GM19239 (cell line): ENCODE measurements at regions not wholly inside any gene's neighbourhood (a gene's known extent, or its start where the extent isn't known, plus 50 kb on each side); places are given as distances from the start of the nearest gene placed in this dataset.

ENCODE experiments used
- DNase-seq: peaks from one replicate; pipeline ENCODE4 v3.0.0; 2011; ENCODE audit warnings: low spot score; ENCODE audit not compliant: insufficient read length
- FAIRE-seq: peaks from 2 replicates; lab custom pipeline; 2011; peaks lifted over from hg19 to GRCh38; lab: Jason Lieb, UNC

DNA sequence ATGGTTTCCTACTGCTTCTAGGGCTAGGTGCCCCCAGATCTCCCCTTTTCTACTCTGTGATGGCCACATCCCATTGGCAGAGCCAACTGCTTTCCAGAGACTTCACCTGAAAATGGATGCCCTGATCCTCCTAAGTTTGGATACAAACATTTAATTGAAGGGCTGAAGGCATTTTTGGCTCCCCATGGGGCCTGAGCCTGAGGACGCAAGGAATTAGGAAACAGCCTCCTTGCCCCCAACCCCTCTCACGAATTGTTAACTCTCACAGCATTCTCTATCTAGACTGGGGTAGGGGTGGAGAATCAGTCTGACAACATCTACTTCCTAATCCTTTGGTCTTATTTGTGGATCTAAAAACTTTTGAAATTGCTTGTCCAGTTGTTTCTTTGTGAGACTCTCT lies 108.5 kb upstream of the KCNK2 start:
- no peak for DNase-seq
- no peak for FAIRE-seq

DNA sequence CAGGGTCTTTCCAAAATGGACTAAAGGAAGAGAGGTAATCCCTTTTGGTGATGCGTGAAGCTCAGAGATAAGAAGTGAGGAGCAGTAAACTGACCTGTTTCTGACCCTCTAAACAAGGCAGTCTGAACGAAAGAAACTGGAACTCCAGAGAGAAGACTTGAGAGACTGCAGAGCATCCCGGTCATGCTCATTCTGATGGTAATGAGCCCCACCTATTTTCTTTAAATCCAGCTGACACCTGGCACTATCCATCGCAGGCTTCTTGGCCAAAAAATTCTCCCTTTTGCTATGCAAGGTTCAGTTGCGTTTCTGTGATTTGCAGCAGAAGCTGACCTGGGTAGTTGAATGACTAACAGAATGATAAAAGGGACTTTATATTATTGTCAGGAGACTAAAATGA lies 105.9 kb upstream of the KCNK2 start:
- no peak for DNase-seq
- no peak for FAIRE-seq

DNA sequence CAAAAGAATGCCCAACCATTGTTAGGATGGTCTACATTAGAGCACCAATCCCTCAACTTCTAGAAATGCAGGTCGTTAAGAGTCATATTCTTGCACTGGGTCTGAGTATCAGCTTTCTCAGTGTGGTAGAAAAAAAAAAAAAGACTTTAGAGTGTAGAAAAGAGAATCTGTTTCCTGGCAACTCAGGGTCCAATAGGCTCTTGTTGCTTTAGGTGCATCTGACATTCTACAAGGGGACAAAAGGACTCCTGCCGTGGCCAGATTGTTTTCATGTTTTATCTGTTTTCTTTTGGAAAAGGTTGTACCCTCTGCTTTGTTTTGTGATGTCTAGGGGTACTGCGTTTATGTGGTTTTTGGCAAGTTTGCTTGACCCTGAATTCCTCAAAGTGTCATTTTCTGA lies 105.4 kb upstream of the KCNK2 start:
- no peak for FAIRE-seq

DNA sequence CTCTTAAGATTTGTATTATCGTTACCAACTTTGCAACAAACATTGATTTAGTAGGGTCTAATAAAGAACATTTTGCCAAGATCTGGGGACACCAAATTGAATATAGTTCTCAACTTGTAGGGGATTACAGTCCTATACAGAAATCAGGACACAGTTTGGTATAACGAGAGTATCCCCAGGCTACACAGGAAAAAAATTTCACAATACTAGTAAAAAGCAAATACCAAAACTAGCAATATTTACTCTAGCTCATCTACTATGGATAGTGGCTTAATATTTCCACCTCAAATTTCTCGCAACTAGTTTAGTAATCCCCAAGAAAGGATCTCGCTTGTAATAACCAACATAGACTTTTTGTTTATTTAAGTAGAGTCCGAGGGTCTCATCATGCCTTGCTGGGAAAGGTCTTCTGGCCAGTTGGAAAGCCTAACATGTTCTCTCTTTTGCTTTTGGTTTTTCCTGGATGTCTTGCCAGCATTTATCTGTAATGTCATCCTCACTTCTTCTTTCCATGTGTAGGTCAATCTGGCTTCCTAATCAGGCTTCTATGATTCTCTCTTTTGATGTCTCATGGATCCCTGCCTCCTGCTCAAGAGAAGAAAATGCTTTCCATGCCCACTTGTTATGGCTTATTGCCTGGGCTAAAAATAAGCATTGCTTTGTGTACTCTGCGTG lies 104.7 kb upstream of the KCNK2 start:
- no peak for FAIRE-seq

More for the DNA sequence above, 105.4 kb upstream of the KCNK2 start:
- DNase-seq: no peak

DNA sequence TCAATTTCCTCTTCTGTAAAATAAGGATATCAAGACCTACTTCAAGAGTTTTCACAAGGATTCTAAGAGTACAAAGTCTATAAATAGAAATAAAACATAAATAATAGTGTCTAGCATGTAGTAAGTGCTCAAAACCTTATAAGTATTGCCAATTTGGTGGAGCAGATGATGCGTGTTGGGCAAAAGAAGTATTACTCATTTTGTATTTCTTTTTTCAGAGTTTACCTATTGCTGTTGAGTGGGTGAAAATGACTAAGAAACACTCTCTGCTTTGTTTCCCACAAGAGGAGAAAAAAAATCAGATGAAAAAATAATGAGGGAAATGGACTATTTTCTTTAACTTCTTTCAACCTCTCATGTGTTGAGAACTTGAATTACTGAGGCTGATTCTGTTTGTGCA lies 103.3 kb upstream of the KCNK2 start:
- DNase-seq: no peak
- no peak for FAIRE-seq

More for the DNA sequence above, 104.7 kb upstream of the KCNK2 start:
- no peak for DNase-seq

DNA sequence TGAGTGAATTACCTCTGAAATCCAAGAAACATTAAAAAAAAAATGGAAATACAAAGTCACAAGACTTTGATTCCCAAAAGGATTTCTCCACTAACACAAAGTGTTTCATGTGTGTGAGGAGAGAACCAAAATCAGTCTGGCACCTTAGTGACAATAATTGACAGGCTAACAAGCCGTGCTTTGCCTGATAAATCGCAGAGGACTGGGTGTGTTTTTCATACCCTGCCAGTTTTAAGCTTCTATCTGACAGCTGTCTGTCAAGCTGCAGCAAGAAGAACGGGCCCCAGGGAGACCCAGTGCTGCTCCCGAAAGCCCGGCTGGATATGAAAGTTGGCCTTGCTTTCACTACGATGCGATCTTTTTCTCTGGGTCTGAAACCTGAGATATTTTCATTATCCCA lies 101.6 kb upstream of the KCNK2 start:
- DNase-seq (no peak), FAIRE-seq (no peak)

DNA sequence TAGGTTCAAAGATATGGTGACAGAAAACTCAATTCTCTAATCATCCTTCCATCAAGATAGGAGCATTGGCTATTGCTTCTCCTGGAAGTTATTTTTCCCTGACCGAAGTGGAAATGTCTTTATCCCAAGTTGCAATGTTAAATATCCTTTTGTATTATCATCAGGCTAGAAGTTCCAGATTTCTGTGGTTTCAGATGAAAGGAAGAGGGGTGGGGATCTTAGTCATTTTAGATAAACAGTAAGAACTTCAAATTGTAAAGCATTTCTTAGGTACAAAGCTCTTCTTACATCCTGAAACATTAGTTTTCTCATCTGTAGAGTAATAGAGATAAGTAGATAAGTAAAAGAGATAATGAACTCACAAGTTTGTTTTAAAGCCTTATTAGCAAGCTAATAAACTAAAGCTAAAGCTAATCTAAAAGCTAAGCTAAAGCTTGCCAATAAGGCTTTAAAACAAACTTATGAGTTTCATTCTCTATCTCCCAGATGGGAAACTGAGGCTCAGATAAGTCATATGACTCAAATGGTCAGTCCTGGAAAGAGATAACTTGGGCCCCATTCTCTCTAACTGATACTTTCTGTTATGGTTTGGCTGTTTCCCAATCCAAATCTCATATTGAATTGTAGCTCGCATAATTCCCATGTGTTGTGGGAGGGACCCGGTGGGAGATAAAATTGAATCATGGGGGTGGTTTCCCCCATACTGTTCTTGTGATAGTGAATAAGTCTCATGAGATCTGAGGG lies 99.2 kb upstream of the KCNK2 start:
- DNase-seq: no peak
- FAIRE-seq: no peak

DNA sequence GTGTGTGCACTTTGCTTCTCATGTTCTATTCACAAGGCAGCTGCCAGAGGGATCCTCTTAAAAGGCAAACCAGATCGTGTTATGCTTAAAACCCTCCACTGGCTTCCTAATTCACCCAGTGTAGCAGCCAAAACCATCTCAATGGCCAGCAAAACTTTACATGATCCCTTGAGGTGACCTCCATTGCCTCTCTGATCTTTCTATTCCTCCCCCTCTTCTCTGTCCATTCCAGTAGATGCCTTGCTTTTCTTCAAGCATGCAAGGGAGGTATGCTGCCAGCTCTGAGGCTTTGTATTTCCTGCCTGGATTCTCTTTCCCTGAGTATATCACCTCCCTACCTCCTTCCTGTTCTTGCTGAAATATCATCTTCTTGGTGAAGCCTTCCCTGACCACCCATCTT lies 93.2 kb upstream of the KCNK2 start:
- DNase-seq (no peak), FAIRE-seq (no peak)

DNA sequence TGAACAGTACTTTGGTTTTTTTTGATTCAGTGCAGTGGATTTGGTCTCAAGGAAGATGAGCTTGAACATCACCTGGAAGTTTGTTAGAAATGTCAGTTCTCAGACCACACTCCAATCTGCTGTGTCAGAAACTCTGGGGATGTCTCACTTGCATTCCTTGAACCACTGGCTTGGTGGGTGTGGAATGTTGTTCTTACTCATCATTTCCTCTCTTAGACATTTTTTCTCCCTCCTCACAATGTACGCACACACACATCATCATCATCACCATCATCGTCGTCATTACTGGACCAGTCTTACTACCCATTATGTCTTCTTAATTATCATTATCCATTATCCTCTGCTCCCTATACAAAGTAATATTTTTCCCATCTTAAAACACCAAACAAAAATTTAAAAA lies 91.9 kb upstream of the KCNK2 start:
- DNase-seq: no peak
- FAIRE-seq: no peak

DNA sequence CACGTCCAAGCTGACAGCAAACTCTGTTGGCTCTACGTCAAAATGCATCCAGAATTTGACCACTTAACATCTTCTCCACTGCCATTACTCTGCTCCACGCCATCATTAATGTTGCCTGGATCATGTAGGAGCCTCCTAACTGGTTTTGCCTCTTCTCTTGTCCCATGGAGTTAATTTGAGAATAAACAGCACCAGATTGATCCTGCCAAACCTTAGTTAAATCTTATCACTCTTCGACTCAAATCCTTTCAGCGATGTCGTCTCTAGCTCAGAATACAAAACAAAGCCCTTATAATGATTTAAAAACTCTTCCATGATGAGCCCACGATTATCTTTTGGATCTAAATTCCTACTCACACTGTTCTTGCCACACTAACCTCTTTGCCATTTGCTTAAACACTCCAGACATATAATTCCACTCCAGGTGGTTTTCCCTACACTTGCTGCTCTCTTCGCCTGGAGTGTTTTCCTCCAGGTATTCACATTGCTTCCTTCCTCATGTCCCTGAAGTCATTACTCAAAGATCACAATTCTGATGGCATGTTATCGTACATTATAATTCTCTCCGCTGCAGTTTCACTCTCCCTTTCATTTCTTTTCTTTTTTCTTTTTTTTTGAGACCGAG lies 90.7 kb upstream of the KCNK2 start:
- no peak for FAIRE-seq
- no peak for DNase-seq

DNA sequence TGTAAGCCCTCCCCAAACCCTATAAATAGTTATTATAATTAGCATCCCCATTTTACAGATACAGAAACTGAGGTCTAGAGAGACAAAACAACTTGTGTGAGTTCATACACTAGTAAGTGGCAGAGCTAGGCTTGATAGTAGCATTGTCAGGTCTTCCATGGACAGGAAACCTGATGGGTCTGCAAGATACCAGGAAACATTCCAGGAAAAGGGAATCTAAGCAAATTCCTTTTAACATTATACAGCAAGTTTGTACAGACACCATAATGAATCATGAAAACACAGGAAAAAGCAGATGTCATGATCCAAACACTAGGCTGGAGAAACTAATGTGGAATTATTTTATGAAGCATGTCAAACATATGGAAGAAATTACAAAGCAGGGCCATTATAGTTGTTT lies 89.1 kb upstream of the KCNK2 start:
- DNase-seq (no peak), FAIRE-seq (no peak)

DNA sequence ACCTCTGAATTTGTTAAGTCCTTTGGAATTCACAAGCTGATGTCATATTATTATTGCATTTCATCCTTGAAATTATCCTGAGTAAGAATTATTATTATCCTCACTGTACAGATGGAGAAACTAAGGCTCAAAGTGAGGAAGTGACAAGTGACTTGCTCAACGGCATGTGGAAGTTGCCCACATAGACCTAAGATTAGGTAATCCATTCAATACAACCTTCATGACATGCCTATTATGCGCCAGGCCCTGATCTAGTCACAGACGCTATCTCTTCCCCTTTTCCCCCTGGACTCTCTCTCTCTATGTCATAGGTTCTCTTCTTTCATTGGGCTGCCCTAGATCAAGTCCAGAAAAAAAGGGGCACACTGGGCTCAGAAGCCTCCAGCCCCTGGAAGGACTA lies 84.9 kb upstream of the KCNK2 start:
- DNase-seq: no peak
- FAIRE-seq: no peak

DNA sequence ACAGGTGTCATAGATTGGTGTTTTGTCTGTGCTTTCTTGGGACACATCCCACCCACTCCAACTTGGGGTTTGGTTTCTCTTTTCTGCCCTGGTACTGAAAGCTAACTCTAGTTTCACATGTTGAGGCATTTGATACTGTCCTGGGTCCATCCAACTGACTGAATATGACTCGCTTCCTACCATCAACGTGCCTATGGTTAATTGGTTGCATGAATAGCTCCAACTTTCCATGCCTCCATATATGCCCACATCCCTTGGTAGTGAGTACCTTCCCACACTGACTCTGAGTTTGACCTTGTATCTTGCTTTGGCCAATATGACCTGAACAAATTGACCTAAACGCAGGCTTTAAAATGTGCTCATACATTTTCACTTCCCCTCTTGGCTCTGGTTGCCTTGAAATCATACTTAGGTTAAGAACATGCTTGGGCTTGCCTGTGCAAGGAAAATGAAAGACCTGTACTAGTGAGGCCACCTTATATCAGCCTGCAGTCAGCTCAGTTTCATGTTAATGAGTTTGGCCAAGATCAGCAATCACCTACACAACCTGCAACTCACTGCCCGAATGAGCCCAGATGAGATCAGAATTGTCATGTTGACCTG lies 81.0 kb upstream of the KCNK2 start:
- DNase-seq: peak; percentile 2
- FAIRE-seq: no peak

DNA sequence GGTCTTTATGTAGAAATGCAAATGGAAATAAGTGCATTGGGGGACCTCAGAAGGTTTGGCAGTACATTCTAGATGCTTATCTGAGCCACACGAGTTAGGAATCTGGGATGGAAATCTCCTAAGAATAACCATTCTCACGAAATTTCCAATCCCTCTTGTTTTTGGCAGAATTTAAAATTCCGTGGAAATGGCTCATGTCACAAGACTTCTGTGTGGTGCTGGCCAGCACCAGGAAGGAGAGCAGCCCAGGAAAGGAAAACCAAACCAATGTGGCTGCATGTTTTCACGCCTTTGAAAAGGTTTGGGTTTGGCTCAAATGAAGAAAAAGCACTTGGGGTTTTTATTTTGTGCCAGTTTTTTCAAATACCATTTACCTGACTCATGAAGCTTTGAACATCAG lies 80.1 kb upstream of the KCNK2 start:
- DNase-seq: no peak

DNA sequence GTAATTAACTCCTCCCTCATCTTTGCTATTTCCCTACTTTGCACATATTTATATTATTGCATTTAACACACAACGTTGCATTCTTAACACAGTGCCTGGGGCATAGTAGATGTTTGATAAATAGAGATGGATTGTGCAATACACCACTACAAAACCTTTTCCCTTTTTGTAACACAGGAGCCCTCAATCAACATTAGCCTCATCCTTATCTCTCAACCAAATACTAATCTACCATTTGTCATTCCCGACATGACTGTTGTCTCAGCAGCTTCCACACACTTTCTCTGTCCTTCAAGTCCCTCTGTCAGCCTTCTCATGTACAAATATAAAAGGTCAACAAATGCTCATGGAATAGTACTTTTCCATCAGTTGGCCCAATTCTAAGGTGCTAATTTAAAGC lies 78.9 kb upstream of the KCNK2 start:
- no peak for DNase-seq
- FAIRE-seq: no peak

More for the DNA sequence above, 80.1 kb upstream of the KCNK2 start:
- peak; percentile 4 for FAIRE-seq

DNA sequence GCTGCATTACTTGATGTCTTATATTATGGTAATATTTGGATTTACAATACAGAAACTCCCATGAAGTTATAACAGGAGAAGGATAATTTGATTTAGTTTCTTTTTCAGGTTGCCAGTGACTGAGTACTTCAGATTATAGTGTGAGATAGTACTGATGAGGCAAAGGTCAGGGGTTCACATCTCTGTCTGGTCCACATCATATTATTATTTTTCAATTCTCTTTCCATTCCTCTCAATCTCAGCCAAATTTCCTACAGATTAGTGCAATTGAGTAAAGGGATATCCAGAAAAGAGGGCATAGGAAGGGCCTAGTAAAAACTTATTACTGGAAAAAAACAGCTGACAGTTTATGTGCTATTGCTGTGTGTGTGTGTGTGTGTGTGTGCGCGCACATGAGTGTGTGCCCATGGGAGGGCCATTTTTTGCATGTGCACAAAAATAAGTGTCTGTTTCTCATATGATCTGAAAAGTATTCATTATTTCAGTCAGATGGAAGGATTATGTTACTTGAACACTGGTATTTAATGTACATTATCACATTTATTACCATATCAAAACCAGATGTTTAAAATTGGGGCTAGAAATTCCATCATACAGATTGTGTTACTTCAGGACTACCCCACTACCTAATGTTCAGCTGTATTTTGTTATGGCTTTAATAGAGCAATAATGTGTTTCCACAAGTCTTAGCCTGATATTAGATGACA lies 78.3 kb upstream of the KCNK2 start:
- FAIRE-seq: no peak
- no peak for DNase-seq

DNA sequence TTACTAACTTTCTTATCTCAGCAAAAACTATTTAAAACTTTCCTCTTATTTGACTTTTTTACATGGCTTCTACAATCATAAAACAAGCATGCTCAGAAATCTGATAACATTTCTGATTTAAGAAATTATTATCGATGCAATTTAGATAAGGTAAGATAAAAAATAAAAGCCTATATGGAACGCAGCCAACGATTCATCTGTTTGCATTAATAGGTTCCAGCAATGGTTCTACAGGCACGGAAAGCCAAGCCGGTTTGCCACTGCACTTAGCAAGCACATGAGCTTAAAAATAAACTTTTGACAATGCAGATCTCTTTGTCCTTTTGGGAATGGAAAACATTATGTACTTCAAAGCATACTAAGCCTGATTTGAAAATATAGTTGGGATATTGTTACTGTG lies 77.5 kb upstream of the KCNK2 start:
- DNase-seq (no peak), FAIRE-seq (no peak)

DNA sequence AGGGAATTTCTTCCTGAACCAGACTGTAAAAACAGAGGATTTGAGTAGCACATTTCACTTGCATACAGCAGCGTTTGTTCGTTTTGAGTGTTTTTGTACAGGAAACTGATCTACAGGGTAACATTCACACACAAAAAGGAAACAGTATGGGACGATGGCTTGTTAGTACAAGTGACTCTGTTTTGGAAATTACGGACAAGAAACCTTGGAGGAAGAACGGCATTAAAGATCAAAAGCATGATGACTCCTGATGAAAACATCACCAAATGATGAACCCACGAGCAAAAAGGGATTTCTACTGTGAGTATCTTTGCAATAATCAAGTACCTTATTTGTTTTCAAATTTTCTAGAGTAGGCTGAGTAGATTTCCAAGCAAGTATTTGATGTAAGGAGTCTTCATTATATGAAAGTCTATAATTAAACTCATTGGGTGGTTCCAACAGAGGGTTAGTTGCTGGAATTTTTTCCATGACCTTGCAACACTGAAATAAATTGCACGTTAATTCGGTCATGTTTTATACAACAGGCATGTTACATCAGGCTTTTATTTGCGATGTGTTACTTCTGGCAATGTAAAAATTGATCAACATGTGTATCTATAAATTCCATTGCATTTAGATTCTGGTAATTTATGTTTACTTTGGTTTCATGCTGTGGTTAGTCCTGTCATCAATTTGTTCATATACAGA lies 76.7 kb upstream of the KCNK2 start:
- DNase-seq (no peak), FAIRE-seq (no peak)

DNA sequence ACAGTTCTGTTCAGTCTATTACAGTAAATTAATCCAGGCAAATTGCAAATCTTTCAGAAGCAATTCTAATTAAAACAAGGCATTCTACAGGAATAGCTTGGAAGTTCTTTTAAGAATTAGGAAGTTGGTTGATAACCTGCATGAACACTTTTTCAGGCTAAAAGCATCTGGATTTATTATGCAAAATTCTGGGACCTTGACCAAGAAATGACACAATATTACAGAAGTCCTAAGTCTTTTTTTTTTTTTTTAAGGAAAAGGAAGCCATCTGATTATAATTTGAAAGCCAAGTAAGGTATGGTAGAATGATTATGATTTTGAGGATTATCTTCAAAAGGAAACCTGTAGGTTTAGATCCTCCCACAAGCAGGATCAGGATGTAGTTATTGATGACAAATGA lies 74.7 kb upstream of the KCNK2 start:
- DNase-seq (no peak), FAIRE-seq (no peak)

DNA sequence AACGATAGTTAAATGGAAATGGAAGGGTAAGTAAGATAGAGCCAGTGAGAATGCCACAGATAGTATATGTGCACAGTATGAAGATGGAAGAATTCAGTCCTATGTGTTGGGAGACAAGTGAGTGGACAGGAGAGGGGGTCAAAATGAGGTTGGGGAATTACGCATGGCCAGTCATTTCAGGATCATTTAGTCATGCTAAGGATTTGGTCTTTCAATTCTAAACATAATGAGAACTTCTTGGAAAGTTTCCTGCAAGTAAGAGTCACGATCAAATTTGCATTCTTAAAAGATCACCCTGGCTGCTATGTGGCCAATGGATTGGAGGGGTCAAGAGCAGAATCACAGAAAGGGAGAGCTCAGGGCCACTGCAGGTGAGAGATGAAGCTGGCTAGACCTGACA lies 64.0 kb upstream of the KCNK2 start:
- no peak for FAIRE-seq
- DNase-seq: no peak
